ENCODE measurements at regions not wholly inside any gene's neighbourhood (a gene's known extent, or its start where the extent isn't known, plus 50 kb on each side); places are given as distances from the start of the nearest gene placed in this dataset.

DNA sequence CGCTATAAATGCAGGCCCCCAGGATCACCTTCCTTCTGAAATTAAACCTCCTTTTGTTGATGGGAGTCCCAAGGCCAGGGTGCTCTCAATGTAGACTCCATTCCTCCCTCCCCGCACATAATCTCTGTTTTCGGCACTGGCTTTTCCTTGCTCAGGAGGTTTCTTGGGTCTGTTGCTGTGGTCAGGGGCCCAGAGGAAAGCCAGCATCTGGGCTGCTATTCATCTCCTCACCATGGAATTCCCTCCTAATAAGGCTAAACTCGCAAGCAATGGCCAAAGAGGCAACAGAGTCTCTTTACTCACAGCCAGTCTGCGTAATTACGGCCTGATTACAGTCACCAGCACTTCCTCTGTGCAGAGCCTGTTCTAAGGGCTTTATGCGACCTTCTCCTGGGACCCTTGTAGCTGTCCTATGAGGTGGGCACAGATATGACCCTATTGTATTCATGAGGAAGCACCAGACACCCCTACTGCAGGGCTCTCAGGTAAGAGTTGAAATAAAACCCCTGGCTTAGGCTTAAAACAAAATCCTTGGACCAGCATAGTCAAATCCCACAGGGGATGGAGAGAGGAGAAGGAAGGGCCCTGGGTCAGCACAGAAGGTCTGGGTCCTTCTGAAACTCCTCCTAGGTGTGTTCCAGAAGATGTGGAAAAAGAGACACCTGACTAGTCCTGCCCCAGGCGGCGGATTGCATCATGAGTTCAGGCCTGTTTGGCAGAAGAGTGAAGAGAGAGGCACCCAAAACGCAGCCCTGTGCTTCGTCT, 105.0 kb upstream of the SH3BP4 start (continued):
- no peak for TF ChIP-seq RBBP5 (IDR thresholded peaks at IDR 0.05; ENCODE audit: borderline replicate concordance, low read depth, low read length)
- no peak for TF ChIP-seq RFX5 (IDR thresholded peaks at IDR 0.05; ENCODE audit: borderline replicate concordance, low read depth, low read length)
- no peak for TF ChIP-seq BRCA1 (IDR thresholded peaks at IDR 0.05; ENCODE audit: low read depth, low read length)
- TF ChIP-seq BCL11A (IDR thresholded peaks at IDR 0.05; ENCODE audit: low read depth in 2 of 2, low read length in 2 of 2), result no peak
- TF ChIP-seq JUND (IDR thresholded peaks at IDR 0.05; ENCODE audit: low read length), result no peak
